ENCODE measurements at regions not wholly inside any gene's neighbourhood (a gene's known extent, or its start where the extent isn't known, plus 50 kb on each side); places are given as distances from the start of the nearest gene placed in this dataset.

DNA sequence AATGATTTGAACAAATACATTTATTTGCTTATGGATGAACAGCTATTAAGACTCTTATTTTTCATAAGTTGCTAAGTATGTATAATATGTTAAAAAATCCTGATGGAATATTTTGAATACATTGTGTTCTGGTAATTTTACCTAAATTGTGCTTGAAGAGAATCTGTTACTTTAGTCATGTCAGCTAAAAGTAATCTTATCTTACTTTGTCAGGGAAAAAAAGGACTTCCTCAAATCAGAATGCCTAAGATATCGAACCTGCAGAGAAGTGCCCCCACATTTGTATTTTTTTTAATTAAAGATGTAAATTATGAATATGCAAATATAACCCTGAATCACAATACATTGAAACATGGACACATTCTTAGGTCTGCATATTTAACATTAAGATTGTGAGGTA, 1331.7 kb downstream of the MRPL39 start:
- no peak overlapping the region for H3K27ac Mint-ChIP-seq
- no peaks in the 10 kb centered on the region for H3K4me1 Mint-ChIP-seq
- ATAC-seq, result no peak
- H3K27me3 Mint-ChIP-seq, result no peaks in the 10 kb centered on the region
- CTCF ChIA-PET, result no interaction called here
- peaks cover 8% of the 10 kb centered on the region for H3K9me3 Mint-ChIP-seq (ENCODE audit: low read depth)
- no peak overlapping the region for H3K4me3 Mint-ChIP-seq
- H3K36me3 Mint-ChIP-seq, result no peaks in the 10 kb centered on the region
- no peak for DNase-seq

DNA sequence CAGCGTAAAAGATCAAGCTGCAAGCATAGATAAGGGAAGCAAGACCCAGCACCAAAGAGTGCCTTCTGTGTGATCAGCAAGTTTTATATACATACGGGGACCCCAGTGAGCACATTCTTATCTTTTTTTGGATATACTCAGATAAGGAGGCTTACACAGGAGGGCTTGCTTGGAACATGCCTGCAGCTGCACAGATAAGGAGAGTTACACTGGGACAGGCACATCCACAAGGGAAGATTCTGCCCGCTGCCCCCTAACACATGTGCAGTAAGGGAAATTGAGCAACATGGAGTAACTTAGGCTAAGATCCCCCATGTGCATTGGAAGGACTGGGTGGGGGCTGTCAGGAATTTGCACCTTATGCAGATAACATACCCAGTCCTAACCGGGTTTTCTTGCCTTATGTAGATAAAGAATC, 1334.8 kb downstream of the MRPL39 start:
- H3K27me3 Mint-ChIP-seq, result no peaks in the 10 kb centered on the region
- ATAC-seq, result no peak
- no peak for DNase-seq
- no peaks in the 10 kb centered on the region for H3K36me3 Mint-ChIP-seq
- H3K9me3 Mint-ChIP-seq (ENCODE audit: low read depth), result peaks cover 2% of the 10 kb centered on the region
- H3K4me1 Mint-ChIP-seq, result no peaks in the 10 kb centered on the region
- CTCF ChIA-PET, result no interaction called here
- no peak overlapping the region for H3K4me3 Mint-ChIP-seq
- no peak overlapping the region for H3K27ac Mint-ChIP-seq

DNA sequence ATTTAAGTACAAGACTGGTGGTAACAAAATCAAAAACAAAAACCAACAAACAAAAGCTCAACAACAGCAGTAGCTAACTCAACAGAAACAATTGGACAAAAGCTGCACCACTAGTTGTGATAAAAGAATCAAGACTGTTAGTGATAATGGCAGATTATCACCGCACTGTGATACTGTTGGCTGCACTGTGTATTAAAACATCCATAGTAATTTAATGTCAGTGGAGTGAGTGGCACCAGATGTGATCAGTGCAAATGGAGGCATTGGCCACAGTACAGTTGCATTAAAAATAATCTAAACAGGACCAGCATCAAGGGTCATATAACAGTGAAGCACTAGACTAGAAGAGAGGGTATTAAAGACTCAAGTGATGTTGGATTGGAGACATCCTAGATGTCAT, 1341.3 kb downstream of the MRPL39 start:
- CTCF ChIA-PET, result no interaction called here
- DNase-seq, result no peak
- Mint-ChIP-seq H3K27ac (no peak overlapping the region), H3K27me3 (no peaks in the 10 kb centered on the region), H3K36me3 (no peaks in the 10 kb centered on the region), H3K9me3 (ENCODE audit: low read depth) (no peaks in the 10 kb centered on the region), H3K4me1 (no peaks in the 10 kb centered on the region), H3K4me3 (no peak overlapping the region)
- no peak for ATAC-seq

DNA sequence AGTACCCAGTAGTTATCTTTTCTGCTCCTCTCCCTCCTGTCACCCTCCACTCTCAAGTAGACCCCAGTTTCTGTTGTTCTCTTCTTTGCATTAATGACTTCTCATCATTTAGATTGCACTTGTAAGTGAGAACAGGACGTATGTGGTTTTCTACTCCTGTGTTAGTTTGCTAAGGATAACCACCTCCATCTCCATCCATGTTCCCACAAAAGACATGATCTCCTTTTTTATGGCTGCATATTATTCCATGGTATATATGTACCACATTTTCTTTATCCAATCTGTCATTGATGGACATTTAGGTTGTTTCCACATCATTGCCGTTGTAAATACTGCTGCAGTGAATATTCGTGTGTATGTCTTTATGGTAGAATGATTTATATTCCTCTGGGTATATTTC, 1346.5 kb downstream of the MRPL39 start:
- no peak overlapping the region for H3K27ac Mint-ChIP-seq
- DNase-seq, result no peak
- CTCF ChIA-PET, result no interaction called here
- H3K9me3 Mint-ChIP-seq (ENCODE audit: low read depth), result no peaks in the 10 kb centered on the region
- H3K4me3 Mint-ChIP-seq, result no peak overlapping the region
- H3K4me1 Mint-ChIP-seq, result peaks cover 3% of the 10 kb centered on the region
- ATAC-seq, result no peak
- H3K27me3 Mint-ChIP-seq, result no peaks in the 10 kb centered on the region
- no peaks in the 10 kb centered on the region for H3K36me3 Mint-ChIP-seq

DNA sequence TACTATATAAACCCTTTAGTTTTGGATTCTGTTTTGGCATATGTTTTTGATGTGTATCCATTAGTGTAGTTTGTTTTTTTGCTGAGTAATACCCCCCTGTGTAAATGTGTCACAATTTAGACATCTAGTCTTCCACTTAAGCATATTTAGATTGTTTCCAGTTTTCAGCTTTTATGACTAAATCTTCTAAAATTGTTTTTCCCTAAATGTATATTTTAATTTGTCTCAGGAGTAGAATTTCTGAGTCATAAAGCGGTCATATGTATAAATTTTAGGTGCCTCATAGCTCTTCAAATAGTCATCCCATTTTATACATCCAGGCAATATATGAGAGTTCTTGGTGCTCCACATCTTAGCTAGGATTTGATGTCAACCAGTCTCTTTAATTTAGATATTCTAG, 1348.0 kb downstream of the MRPL39 start:
- H3K27me3 Mint-ChIP-seq, result no peaks in the 10 kb centered on the region

DNA sequence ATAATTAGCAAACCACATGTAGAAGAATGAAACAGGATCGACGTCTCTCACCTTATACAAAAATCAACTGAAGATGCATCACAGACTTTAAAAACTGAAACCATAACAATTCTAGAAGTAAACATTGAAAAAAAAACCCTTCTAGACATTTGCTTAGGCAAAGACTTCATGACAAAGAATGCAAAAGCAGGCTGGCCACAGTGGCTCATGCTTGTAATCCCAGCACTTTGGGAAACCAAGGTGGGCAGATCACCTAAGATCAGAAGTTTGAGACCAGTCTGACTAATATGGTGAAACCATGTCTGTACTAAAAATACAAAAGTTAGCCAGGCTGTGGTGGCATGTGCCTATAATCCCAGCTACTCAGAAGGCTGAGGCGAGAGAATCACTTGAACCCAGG, 1351.7 kb downstream of the MRPL39 start:
- H3K27ac Mint-ChIP-seq, result no peak overlapping the region
- peak; percentile 39 for DNase-seq
- H3K4me3 Mint-ChIP-seq, result no peak overlapping the region
- CTCF ChIA-PET, result no interaction called here
- no peaks in the 10 kb centered on the region for H3K27me3 Mint-ChIP-seq
- ATAC-seq, result no peak
- H3K4me1 Mint-ChIP-seq, result peaks cover 3% of the 10 kb centered on the region
- H3K36me3 Mint-ChIP-seq, result no peaks in the 10 kb centered on the region
- H3K9me3 Mint-ChIP-seq (ENCODE audit: low read depth), result no peaks in the 10 kb centered on the region

More for the DNA sequence above, 1348.0 kb downstream of the MRPL39 start:
- CTCF ChIA-PET, result no interaction called here
- Mint-ChIP-seq H3K36me3 (no peaks in the 10 kb centered on the region), H3K9me3 (ENCODE audit: low read depth) (no peaks in the 10 kb centered on the region), H3K4me3 (no peak overlapping the region), H3K27ac (no peak overlapping the region), H3K4me1 (peaks cover 3% of the 10 kb centered on the region)
- DNase-seq (no peak), ATAC-seq (no peak)

DNA sequence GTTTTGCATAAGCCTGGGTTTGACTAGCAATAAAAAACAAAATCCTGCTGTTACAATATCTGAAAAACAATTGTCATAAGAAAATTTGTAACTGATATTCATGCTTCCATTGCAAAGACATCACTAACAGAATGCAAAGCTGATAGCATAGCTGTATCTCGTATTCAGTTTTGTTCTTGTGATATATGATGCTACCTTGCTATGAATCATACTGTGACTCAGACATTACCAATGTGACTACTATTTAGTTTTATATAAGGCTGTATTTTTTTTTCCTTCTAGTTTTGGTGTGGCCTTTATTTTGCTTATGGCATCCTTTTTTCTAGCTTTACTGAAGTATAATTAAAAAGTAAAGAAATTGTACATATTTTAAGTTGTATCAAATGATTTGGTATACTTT, 1381.8 kb downstream of the MRPL39 start:
- H3K27ac Mint-ChIP-seq, result no peak overlapping the region
- no peak overlapping the region for H3K4me3 Mint-ChIP-seq
- no peaks in the 10 kb centered on the region for H3K4me1 Mint-ChIP-seq
- DNase-seq (no peak), ATAC-seq (no peak)
- peaks cover 2% of the 10 kb centered on the region for H3K9me3 Mint-ChIP-seq (ENCODE audit: low read depth)
- H3K27me3 Mint-ChIP-seq, result no peaks in the 10 kb centered on the region
- no peaks in the 10 kb centered on the region for H3K36me3 Mint-ChIP-seq
- CTCF ChIA-PET, result no interaction called here

DNA sequence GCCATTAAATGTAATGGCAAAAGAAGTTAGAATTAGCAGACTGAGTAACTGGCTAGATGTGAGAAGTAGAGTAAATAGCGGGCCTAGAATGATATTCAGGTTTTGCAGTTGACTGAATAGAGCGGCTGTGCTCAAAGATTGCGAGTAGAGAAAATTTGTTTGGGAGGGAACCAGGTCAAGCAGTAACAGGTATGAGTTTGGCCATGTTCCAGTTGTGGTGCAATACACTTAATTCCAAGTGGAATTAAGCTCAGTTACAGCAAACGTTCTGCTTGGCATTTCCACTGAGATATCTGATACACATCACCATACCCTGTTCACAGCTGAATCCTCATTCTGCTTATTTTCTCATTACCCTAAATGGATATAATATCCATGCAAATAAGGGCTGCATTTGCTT, 1382.9 kb downstream of the MRPL39 start:
- DNase-seq, result no peak
- Mint-ChIP-seq H3K4me3 (no peak overlapping the region), H3K9me3 (ENCODE audit: low read depth) (peaks cover 2% of the 10 kb centered on the region), H3K4me1 (no peaks in the 10 kb centered on the region), H3K27me3 (no peaks in the 10 kb centered on the region), H3K36me3 (no peaks in the 10 kb centered on the region), H3K27ac (no peak overlapping the region)
- ATAC-seq, result no peak
- CTCF ChIA-PET, result no interaction called here

DNA sequence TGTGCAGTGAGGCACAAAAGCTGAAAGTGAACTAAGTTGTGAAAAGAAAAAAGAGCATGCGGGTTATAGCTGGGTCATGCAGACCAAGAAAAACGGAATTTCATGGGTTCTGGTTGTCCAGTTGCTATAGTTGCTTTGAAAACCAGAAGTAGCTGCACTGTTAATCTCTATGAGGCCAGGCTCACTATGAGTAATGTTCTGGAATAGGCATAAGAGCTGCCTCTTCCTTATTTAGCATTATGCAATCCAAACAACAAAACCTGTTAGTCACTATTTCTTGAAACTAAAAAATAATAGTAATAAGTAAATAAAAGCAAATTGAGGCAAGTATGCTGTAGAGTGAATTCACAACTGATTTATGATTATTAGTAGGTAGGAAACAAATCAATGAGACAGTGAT, 1383.7 kb downstream of the MRPL39 start:
- CTCF ChIA-PET, result no interaction called here
- no peak overlapping the region for H3K4me3 Mint-ChIP-seq
- no peak overlapping the region for H3K27ac Mint-ChIP-seq

DNA sequence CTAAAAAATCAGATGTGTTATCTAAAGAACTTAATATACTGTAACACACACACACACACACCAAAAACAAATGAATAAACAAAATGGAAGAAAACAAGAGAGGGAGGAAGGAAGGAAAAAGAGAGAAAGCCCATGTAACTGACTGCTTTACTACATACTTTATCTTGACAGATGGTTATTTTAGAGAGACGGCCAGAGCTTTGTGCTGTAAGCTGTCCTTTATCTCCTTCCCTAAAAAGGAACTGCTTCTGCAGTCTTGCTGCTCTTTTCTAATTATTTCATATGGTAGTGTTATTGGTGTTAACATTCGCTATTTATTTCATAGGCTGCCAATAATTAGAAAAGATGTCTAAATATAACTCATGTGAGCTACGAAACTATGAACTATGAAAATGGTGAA, 1384.6 kb downstream of the MRPL39 start:
- no peaks in the 10 kb centered on the region for H3K4me1 Mint-ChIP-seq
- ATAC-seq, result no peak
- H3K27me3 Mint-ChIP-seq, result no peaks in the 10 kb centered on the region
- CTCF ChIA-PET, result no interaction called here
- no peak overlapping the region for H3K4me3 Mint-ChIP-seq
- peaks cover 2% of the 10 kb centered on the region for H3K9me3 Mint-ChIP-seq (ENCODE audit: low read depth)
- H3K27ac Mint-ChIP-seq, result no peak overlapping the region
- DNase-seq, result no peak
- H3K36me3 Mint-ChIP-seq, result no peaks in the 10 kb centered on the region

More for the DNA sequence above, 1383.7 kb downstream of the MRPL39 start:
- no peak for DNase-seq
- ATAC-seq, result no peak
- Mint-ChIP-seq H3K9me3 (ENCODE audit: low read depth) (peaks cover 2% of the 10 kb centered on the region), H3K27me3 (no peaks in the 10 kb centered on the region), H3K4me1 (no peaks in the 10 kb centered on the region), H3K36me3 (no peaks in the 10 kb centered on the region)

DNA sequence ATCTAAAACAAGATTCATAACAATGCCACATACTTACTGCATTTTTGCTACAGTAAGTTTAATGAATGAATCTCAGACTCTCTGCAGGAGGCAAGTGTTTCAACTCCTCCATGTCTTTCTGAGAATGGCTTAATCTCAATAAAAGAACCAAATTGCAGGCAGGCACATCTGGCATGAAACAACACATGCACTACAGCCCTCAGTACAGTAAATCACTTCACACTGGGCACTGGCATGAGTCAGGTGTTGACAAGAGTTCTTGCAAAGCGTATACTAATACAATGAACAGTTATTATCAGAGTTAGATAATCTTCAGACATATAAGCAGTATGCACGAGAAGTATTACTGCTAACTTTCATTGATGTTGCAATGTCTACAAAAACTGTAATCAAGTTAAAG, 1386.8 kb downstream of the MRPL39 start:
- Mint-ChIP-seq H3K36me3 (no peaks in the 10 kb centered on the region), H3K27me3 (no peaks in the 10 kb centered on the region), H3K4me1 (no peaks in the 10 kb centered on the region), H3K9me3 (ENCODE audit: low read depth) (peaks cover 2% of the 10 kb centered on the region), H3K4me3 (no peak overlapping the region), H3K27ac (no peak overlapping the region)
- ATAC-seq (no peak), DNase-seq (no peak)
- CTCF ChIA-PET, result no interaction called here

DNA sequence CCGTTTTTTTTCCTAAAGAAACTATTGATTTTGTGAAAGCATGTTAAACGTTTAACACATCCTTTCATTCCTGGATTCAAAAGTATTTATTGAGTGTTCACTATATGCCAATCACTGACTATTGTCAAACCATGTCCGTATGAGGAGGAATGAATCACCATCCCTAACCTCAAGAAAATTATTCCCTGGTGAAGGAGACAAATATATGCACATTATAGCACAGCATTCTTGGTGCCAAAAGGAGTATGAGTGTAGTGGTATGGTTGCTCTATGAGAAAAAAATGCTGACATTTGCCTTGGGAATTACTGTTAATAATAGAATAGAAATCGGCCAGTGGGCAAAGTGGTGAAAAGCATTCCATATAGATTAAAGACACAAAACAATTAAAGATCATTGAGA, 1390.1 kb downstream of the MRPL39 start:
- no peaks in the 10 kb centered on the region for H3K36me3 Mint-ChIP-seq
- ATAC-seq (no peak), DNase-seq (no peak)
- H3K9me3 Mint-ChIP-seq (ENCODE audit: low read depth), result no peaks in the 10 kb centered on the region
- H3K4me1 Mint-ChIP-seq, result no peaks in the 10 kb centered on the region
- no peak overlapping the region for H3K27ac Mint-ChIP-seq
- H3K27me3 Mint-ChIP-seq, result no peaks in the 10 kb centered on the region
- no peak overlapping the region for H3K4me3 Mint-ChIP-seq
- CTCF ChIA-PET, result no interaction called here

DNA sequence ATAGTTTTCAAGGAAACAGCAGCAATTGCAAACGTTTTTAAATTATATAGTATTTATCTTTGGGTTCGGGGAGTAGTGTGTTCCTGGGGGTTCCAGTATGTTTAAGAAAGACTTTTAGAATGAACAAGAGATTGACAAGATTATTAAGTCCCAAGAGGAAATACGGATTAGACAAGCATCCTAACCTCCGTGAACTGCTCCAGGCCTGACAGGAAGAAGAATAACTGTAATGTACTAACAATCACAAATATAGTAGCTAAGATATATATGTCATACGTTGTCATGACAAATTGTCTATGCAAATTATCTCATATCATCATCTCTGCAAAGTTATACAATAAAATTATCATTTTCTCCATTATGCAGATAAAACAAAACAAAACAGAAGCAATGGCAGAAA, 1397.2 kb downstream of the MRPL39 start:
- Mint-ChIP-seq H3K4me3 (no peak overlapping the region), H3K27me3 (no peaks in the 10 kb centered on the region), H3K4me1 (no peaks in the 10 kb centered on the region), H3K36me3 (no peaks in the 10 kb centered on the region), H3K27ac (no peak overlapping the region), H3K9me3 (ENCODE audit: low read depth) (peaks cover 4% of the 10 kb centered on the region)
- ATAC-seq, result no peak
- CTCF ChIA-PET, result no interaction called here
- no peak for DNase-seq

DNA sequence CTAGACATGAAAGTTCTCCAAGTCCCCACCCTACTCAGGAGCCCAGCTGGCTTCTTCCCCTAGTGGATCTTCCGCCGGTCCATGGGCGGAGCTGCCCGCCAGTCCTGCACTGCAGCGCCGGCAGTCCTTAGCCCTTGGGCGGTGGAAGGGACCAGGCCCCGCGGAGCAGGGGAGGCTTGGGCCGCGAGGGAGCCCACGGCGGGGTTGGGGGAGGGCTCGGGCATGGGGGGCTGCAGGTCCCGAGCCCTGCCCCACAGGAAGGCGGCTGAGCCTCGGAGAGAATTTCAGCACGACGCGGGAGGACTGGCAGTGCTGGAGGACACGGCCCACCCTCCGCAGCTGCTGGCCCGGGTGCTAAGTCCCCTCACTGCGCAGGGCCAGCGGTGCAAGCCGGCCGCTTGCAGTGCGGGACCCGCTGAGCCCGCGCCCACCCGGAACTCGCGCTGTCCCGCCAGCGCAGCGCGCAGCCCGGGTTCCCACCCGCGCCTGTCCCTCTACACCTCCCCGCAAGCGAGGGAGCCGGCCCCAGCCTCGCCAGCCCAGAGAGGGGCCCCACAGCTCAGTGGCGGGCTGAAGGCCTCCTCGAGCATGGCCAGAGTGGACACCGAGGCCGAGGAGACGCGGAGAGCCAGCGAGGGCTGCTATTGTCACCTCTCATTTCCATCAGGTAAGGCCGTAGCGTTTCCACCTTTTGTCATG, 1398.6 kb downstream of the MRPL39 start:
- H3K9me3 Mint-ChIP-seq (ENCODE audit: low read depth), result peaks cover 4% of the 10 kb centered on the region
- no peaks in the 10 kb centered on the region for H3K36me3 Mint-ChIP-seq
- no peak overlapping the region for H3K27ac Mint-ChIP-seq
- ATAC-seq (no peak), DNase-seq (no peak)
- H3K4me3 Mint-ChIP-seq, result no peak overlapping the region
- H3K27me3 Mint-ChIP-seq, result no peaks in the 10 kb centered on the region
- H3K4me1 Mint-ChIP-seq, result no peaks in the 10 kb centered on the region
- CTCF ChIA-PET, result no interaction called here

DNA sequence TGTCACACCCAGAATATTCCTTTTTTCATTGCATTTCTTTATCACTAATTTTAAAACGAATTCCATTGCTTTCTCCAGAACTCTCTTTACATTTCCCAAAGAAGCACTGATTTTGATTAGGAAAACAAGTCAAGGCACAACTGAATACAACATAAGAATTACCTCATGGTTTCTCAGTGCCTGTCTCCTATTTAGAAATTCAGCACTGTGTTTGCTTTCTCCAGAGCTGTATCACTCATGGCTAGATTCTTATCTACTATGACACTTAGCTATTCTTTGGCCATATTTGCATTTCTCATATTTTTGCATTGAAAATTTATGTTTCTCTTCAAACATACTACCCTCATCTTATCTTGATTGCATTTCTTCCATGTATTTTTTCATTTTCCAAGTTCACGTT, 1402.0 kb downstream of the MRPL39 start:
- DNase-seq (no peak), ATAC-seq (no peak)
- Mint-ChIP-seq H3K4me3 (no peak overlapping the region), H3K9me3 (ENCODE audit: low read depth) (peaks cover 4% of the 10 kb centered on the region), H3K36me3 (no peaks in the 10 kb centered on the region), H3K4me1 (no peaks in the 10 kb centered on the region), H3K27me3 (no peaks in the 10 kb centered on the region), H3K27ac (no peak overlapping the region)
- CTCF ChIA-PET, result no interaction called here
